Esophagus squamous epithelium (tissue), 5 donors: ENCODE measurements at regions not wholly inside any gene's neighbourhood (a gene's known extent, or its start where the extent isn't known, plus 50 kb on each side); places are given as distances from the start of the nearest gene placed in this dataset.

Source experiments
- DNase-seq: peaks from one replicate; lab custom pipeline; 2025; lab: John Stamatoyannopoulos, UW
- H3K27ac ChIP-seq, 4 donors: fragments of 200-600 bp; sonication (generic); one replicate each; pipeline ENCODE4 v1.5.1; 2016 to 2019; ENCODE audit warnings: mild to moderate bottlenecking in 1 of 4
- H3K27me3 ChIP-seq, 4 donors: fragments of 200-600 bp; sonication (generic); 1 replicate in 3 of 4; 2 replicates in 1 of 4; pipeline versions ENCODE4 v1.5.1 to v1.6.0; 2017 to 2021; ENCODE audit warnings: antibody characterized with exemption in 1 of 4
- H3K36me3 ChIP-seq, 3 donors: fragments of 200-600 bp; sonication (generic); one replicate each; pipeline ENCODE4 v1.5.1; 2016 to 2019
- H3K4me1 ChIP-seq, 3 donors: fragments of 200-600 bp; sonication (generic); one replicate each; pipeline ENCODE4 v1.5.1; 2017 to 2019
- H3K4me3 ChIP-seq, 4 donors: fragments of 200-600 bp; sonication (generic); 1 replicate in 3 of 4; 2 replicates in 1 of 4; pipeline ENCODE4 v1.5.1; 2016 to 2019; ENCODE audit warnings: mild to moderate bottlenecking in 2 of 4, moderate library complexity in 1 of 4
- H3K9me3 ChIP-seq, 3 donors: fragments of 200-600 bp; sonication (generic); one replicate each; pipeline ENCODE4 v1.5.1; 2016 to 2019
- CTCF ChIP-seq, 6 experiments: fragments of 450-650 bp in 4 of 6; fragments of 200-600 bp in 2 of 6; sonication (generic) in 2 of 6; IDR thresholded peaks; one replicate each; pipeline ENCODE4 v1.5.1; 2016 to 2019; ENCODE audit warnings: antibody characterized with exemption in 6 of 6, mild to moderate bottlenecking in 4 of 6, moderate library complexity in 4 of 6
- POLR2A ChIP-seq, 4 donors: fragments of 450-650 bp; IDR thresholded peaks; one replicate each; pipeline ENCODE4 v1.6.1; 2017; ENCODE audit warnings: antibody characterized with exemption in 4 of 4, mild to moderate bottlenecking in 4 of 4, moderate library complexity in 3 of 4
- WGBS, 2 donors: methylation state at CpG; one replicate each; pipeline ENCODE4 v1.1.5; 2018; 5-methylcytosine and 5-hydroxymethylcytosine counted together
- intact Hi-C: fragments of 100-400 bp; cut with DNase I; formaldehyde crosslinking; loops from one replicate; pipeline ENCODE4 v1.15.0; 2022
- donor health status: DM: yes; HTN: yes; CAD: no.

GRCh38 chr2:74756356-74756890, 77.5 kb upstream of the HK2 start:
- Histone ChIP-seq H3K4me3 (no peak overlapping the region), H3K4me1 (no peaks in the 10 kb centered on the region), H3K36me3 (no peaks in the 10 kb centered on the region), H3K27ac (no peak overlapping the region), H3K9me3 (peaks cover 0 to 16% (median 6%) of the 10 kb centered on the region in 3 donors), H3K27me3 (no peaks in the 10 kb centered on the region)
- intact Hi-C loops = no loop called here
- no peak for DNase-seq
- TF ChIP-seq CTCF (IDR thresholded peaks at IDR 0.05) (no peak), POLR2A (IDR thresholded peaks at IDR 0.05) (no peak)

GRCh38 chr2:74759986-74760385, 73.9 kb upstream of the HK2 start:
- intact Hi-C loops = no loop called here

GRCh38 chr2:74760875-74761630, 72.9 kb upstream of the HK2 start:
- H3K27me3 ChIP-seq = no peaks in the 10 kb centered on the region
- TF ChIP-seq CTCF (IDR thresholded peaks at IDR 0.05) = no peak
- no peak for TF ChIP-seq POLR2A (IDR thresholded peaks at IDR 0.05)
- intact Hi-C loops = no loop called here
- WGBS, 2 donors = 80 to 87% methylated on average over 5 to 6 of the region's 6 CpGs
- peaks cover 0 to 11% (median 6%) of the 10 kb centered on the region in 3 donors for H3K9me3 ChIP-seq
- no peak overlapping the region for H3K27ac ChIP-seq
- no peaks in the 10 kb centered on the region for H3K4me1 ChIP-seq
- no peak for DNase-seq
- H3K4me3 ChIP-seq = no peak overlapping the region
- H3K36me3 ChIP-seq = no peaks in the 10 kb centered on the region

More at GRCh38 chr2:74759986-74760385, 73.9 kb upstream of the HK2 start:
- H3K4me3 ChIP-seq = no peak overlapping the region
- H3K27ac ChIP-seq = no peak overlapping the region
- peaks cover 0 to 16% (median 6%) of the 10 kb centered on the region in 3 donors for H3K9me3 ChIP-seq
- no peaks in the 10 kb centered on the region for H3K4me1 ChIP-seq
- no peaks in the 10 kb centered on the region for H3K36me3 ChIP-seq
- H3K27me3 ChIP-seq = no peaks in the 10 kb centered on the region
- DNase-seq = no peak
- no peak for TF ChIP-seq POLR2A (IDR thresholded peaks at IDR 0.05)
- TF ChIP-seq CTCF (IDR thresholded peaks at IDR 0.05) = no peak

- intact Hi-C loops = no loop called here
- H3K27me3 ChIP-seq = no peaks in the 10 kb centered on the region
- WGBS, 2 donors = 70 to 76% methylated on average over 3 of the region's 3 CpGs
- TF ChIP-seq CTCF (IDR thresholded peaks at IDR 0.05) (no peak), POLR2A (IDR thresholded peaks at IDR 0.05) (no peak)
- no peak overlapping the region for H3K27ac ChIP-seq
- no peaks in the 10 kb centered on the region for H3K36me3 ChIP-seq
- H3K4me1 ChIP-seq = no peaks in the 10 kb centered on the region
- no peak for DNase-seq
- no peaks in the 10 kb centered on the region for H3K9me3 ChIP-seq
- H3K4me3 ChIP-seq = no peak overlapping the region
Observed at GRCh38 chr2:74762789-74763188, 71.1 kb upstream of the HK2 start.

- Histone ChIP-seq H3K27me3 (no peaks in the 10 kb centered on the region), H3K36me3 (no peaks in the 10 kb centered on the region), H3K27ac (no peak overlapping the region), H3K9me3 (no peaks in the 10 kb centered on the region), H3K4me3 (no peak overlapping the region), H3K4me1 (no peaks in the 10 kb centered on the region)
- intact Hi-C loops = no loop called here
- no peak for TF ChIP-seq POLR2A (IDR thresholded peaks at IDR 0.05)
- DNase-seq = no peak
Observed at GRCh38 chr2:74763962-74764428, 69.9 kb upstream of the HK2 start.
